Natural killer cell (primary cell): ENCODE measurements at regions not wholly inside any gene's neighbourhood (a gene's known extent, or its start where the extent isn't known, plus 50 kb on each side); places are given as distances from the start of the nearest gene placed in this dataset.
A peak's percentile ranks its signal among the peaks of the same experiment; 100 is the strongest.
"Not testable (repeated sequence)": the region's sequence is repeated elsewhere in the genome, so short reads cannot be mapped to it uniquely, and the experiment has no call there.

ENCODE experiments used
- ATAC-seq, 3 donors: fragments of 150-1000 bp in 2 of 3; fragments of 200-7000 bp in 1 of 3; cut with Tn5 transposase; 1 replicate in 1 of 3; 2 replicates in 2 of 3; pipeline ENCODE4 v1.10.0; 2021; ENCODE audit warnings: mild to moderate bottlenecking in 2 of 3, moderate library complexity in 2 of 3
- DNase-seq, 2 donors: peaks; one replicate each; pipeline versions ENCODE4 v3.0.0 to v3.0.0-alpha.2; 2013 to 2021; ENCODE audit warnings: mixed read lengths in 1 of 2
- H3K27ac ChIP-seq: one replicate; pipeline ENCODE4 v1.5.1; 2013; ENCODE audit warnings: mild to moderate bottlenecking, low read length
- H3K27me3 ChIP-seq: one replicate; pipeline ENCODE4 v1.6.1; 2013; ENCODE audit warnings: low read length; ENCODE audit not compliant: control insufficient read depth, insufficient read depth
- H3K36me3 ChIP-seq: one replicate; pipeline ENCODE4 v1.6.1; 2013; ENCODE audit warnings: low read length; ENCODE audit not compliant: control insufficient read depth, insufficient read depth
- H3K4me1 ChIP-seq: one replicate; pipeline ENCODE4 v1.6.1; 2013; ENCODE audit warnings: low read length; ENCODE audit not compliant: control insufficient read depth, insufficient read depth
- H3K4me3 ChIP-seq: one replicate; pipeline ENCODE4 v1.5.1; 2013; ENCODE audit warnings: low read length
- H3K9me3 ChIP-seq: one replicate; pipeline ENCODE4 v1.6.1; 2013; ENCODE audit warnings: low read length; ENCODE audit not compliant: control insufficient read depth, insufficient read depth
- H3K27ac Mint-ChIP-seq, 2 donors: one replicate each; pipeline ENCODE4 v1.8.0; 2022; ENCODE audit warnings: mild to moderate bottlenecking in 2 of 2, mixed read lengths in 2 of 2, moderate library complexity in 1 of 2
- H3K27me3 Mint-ChIP-seq, 2 donors: one replicate each; pipeline ENCODE4 v1.8.0; 2022; ENCODE audit warnings: low read depth in 2 of 2, mixed read lengths in 2 of 2
- H3K36me3 Mint-ChIP-seq: one replicate; pipeline ENCODE4 v1.8.0; 2022; ENCODE audit warnings: mixed read lengths
- H3K4me1 Mint-ChIP-seq, 2 donors: one replicate each; pipeline ENCODE4 v1.8.0; 2022; ENCODE audit warnings: mixed read lengths in 2 of 2
- H3K4me3 Mint-ChIP-seq: one replicate; pipeline ENCODE4 v1.8.0; 2022; ENCODE audit warnings: mild to moderate bottlenecking, moderate library complexity, mixed read lengths
- H3K9me3 Mint-ChIP-seq, 2 donors: one replicate each; pipeline ENCODE4 v1.8.0; 2022; ENCODE audit warnings: mixed read lengths in 2 of 2
- CTCF ChIP-seq: fragments of 200-600 bp; IDR thresholded peaks from one replicate; pipeline ENCODE4 v1.8.0; 2022; ENCODE audit warnings: antibody characterized with exemption
- WGBS: methylation state at CpG from one replicate; pipeline ENCODE4 v1.1.7; 2013; ENCODE audit warnings: missing lambda C conversion rate; ENCODE audit not compliant: insufficient coverage; 5-methylcytosine and 5-hydroxymethylcytosine counted together
- intact Hi-C: fragments of 100-400 bp; cut with micrococcal nuclease; formaldehyde crosslinking; loops from one replicate; pipeline ENCODE4 v1.14.2; 2022

GRCh38 chr11:3583476-3583875 lies 58.3 kb downstream of the ART5 start:
- H3K27ac ChIP-seq, H3K36me3 ChIP-seq, DNase-seq, H3K4me3 ChIP-seq, H3K9me3 ChIP-seq, H3K27me3 ChIP-seq, H3K4me1 ChIP-seq, H3K36me3 Mint-ChIP-seq, ATAC-seq, H3K27ac Mint-ChIP-seq, H3K9me3 Mint-ChIP-seq, H3K4me3 Mint-ChIP-seq: not testable (repeated sequence)
- H3K27me3 Mint-ChIP-seq: peaks cover 24 to 57% of the 10 kb centered on the region in 2 donors
- H3K4me1 Mint-ChIP-seq: peaks cover 0 to 18% of the 10 kb centered on the region in 2 donors
- intact Hi-C loops: loop anchor here (10.0 kb wide), 1 partner anchor 129 kb away; no protein-coding TSS in a partner anchor
- WGBS: 93% methylated on average over 2 of the region's 2 CpGs

- not testable (repeated sequence) for H3K36me3 ChIP-seq, DNase-seq, ATAC-seq, H3K27me3 ChIP-seq, H3K27ac Mint-ChIP-seq, H3K9me3 ChIP-seq, H3K4me3 ChIP-seq, H3K36me3 Mint-ChIP-seq, H3K4me1 ChIP-seq, H3K27ac ChIP-seq, H3K9me3 Mint-ChIP-seq
- H3K4me1 Mint-ChIP-seq: peaks cover 0 to 18% of the 10 kb centered on the region in 2 donors
- intact Hi-C loops: loop anchor here (10.0 kb wide), 1 partner anchor 127 kb away; no protein-coding TSS in a partner anchor
- whole genome bisulfite sequencing: 18% methylated on average over 8 of the region's 10 CpGs
- peaks cover 19 to 47% of the 10 kb centered on the region in 2 donors for H3K27me3 Mint-ChIP-seq
- H3K4me3 Mint-ChIP-seq: peak overlapping the region; percentile 53
These were observed 60.4 kb downstream of the ART5 start for GRCh38 chr11:3581389-3581725.

DNA sequence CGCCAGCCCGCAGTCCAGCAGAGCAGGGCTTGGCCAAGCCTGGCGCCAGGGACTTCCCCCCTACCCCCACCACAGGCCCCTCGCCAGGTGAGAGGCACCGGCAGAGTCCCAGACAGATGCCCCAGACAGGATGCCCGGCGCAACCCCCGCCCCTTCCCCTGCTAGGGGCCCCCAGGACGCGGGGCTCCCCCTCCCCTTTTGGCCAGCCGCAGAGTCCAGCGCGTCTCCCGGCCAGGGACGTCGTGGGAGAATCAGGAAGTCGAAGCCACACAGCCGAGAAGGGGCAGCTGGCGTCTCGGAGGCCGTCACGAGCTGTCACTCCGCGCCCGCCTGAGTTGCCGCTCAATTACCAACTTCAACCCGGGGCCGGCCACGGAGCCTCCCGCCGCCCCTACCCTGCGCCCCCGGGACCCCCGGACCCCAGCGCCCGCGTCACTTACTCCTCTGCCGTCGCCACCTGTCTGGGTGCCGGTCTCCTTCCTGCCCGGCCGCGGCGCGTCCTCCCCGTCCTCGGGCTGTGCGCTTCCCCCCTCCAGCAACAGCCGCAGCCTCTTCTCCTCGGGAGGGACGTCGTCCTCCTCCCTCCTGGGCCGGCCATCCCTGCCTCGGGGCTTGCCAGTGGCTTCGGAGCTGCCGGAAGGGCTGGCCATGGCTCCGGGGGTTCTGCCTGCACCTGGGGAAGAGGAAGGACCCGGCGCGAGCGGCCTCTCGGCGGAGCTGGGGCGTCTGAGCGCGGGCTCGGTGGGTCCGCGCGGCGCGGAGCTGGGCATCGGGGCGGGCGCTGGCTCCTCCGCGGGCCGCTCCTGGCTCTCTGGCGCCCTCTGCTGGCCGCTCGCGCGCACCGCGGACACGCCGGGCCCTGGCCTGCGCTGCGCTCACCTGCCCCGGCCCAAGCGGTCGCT lies 61.1 kb downstream of the ART5 start:
- Mint-ChIP-seq H3K4me3 (peak overlapping the region; percentile 80), H3K4me1 (peaks cover 0 to 18% of the 10 kb centered on the region in 2 donors), H3K27me3 (peaks cover 23 to 51% of the 10 kb centered on the region in 2 donors)
- DNase-seq: peak; percentile 69
- H3K4me1 ChIP-seq, H3K27me3 ChIP-seq, H3K9me3 Mint-ChIP-seq, H3K27ac Mint-ChIP-seq, H3K9me3 ChIP-seq, H3K36me3 Mint-ChIP-seq, H3K36me3 ChIP-seq, H3K27ac ChIP-seq: not testable (repeated sequence)
- TF ChIP-seq CTCF: peak; percentile 63
- peak overlapping the region; percentile 16 for H3K4me3 ChIP-seq
- under 1% methylated on average over 90 of the region's 92 CpGs for WGBS
- ATAC-seq: peak in 1 of 3 donors; percentile 46
- intact Hi-C loops: loop anchor here (10.0 kb wide), 1 partner anchor 126 kb away; no protein-coding TSS in a partner anchor

DNA sequence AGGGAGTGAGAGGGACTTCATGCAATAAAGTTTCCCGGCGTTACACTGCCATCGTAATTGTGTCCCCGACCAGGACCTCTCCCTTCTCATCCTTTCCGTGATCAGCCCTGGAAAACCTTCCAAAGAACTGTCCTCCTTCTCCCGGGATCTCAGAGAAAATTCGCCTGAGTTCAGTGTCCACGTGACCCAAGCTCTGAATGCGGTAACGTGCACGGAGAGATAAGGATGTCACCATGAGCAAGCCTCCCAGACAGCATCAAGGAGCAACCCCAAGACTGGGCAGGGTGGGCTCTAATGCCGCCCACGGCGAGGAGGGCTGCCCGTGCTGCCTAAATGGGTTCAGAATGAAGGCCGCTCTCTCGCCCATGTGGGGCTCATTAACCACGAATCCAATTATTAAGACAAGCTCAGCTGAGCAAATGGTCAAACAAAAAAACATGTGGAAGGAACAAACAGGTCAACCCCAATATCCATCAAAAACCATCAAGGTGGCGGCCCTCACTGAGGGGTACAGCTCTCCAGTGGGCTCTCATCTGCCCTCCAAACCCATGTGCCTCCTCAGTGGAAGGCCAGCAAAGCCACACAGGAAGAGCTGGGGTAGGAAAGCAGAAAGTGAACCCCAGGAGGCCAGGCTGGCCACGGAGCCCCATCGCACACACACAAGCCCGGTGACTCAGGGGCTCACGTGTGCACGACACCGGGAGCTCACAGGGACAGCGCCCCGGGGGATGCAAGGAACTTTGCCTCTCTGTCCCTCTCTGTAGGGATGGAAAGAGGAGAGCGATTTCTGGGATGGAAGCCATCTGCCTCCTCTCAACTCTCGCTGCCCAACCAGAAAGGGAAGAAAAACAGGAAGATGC lies 62.0 kb downstream of the ART5 start:
- not testable (repeated sequence) for ATAC-seq, H3K36me3 ChIP-seq, H3K27ac Mint-ChIP-seq, H3K27ac ChIP-seq, H3K4me3 ChIP-seq, H3K9me3 ChIP-seq, DNase-seq, H3K9me3 Mint-ChIP-seq, H3K36me3 Mint-ChIP-seq, H3K27me3 ChIP-seq, H3K4me1 ChIP-seq
- WGBS: 80% methylated on average over 17 of the region's 29 CpGs
- intact Hi-C loops: loop anchor here (10.0 kb wide), 1 partner anchor 125 kb away; no protein-coding TSS in a partner anchor
- Mint-ChIP-seq H3K4me3 (peak overlapping the region; percentile 80), H3K4me1 (peaks cover 0 to 18% of the 10 kb centered on the region in 2 donors), H3K27me3 (peaks cover 23 to 55% of the 10 kb centered on the region in 2 donors)

DNA sequence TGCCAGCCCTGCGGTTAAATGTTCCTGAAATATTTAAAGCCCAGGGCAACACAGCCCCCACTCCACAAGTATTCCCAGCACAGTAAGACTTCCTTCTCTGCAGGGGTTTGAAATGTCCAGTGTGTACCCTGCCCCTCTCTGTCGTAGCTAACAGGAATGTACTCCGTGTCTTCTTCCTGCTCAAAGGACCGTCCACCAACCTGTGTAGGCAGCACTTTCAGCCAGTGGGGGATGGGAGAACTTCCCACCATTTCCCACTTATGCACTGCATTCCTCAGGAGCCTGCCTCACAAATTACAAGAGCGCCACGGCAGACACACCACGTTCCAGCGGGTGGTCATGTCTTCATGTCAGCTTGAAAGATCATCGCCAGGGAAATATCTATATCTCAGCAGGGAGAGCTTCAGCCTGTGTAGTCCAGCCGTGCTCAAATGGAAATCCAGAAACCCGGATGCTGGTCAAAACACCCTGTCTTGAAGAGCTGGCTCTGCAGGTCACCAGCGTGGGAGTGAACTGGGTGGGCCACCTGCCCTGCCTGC lies 65.7 kb downstream of the ART5 start:
- H3K27ac Mint-ChIP-seq, H3K4me3 ChIP-seq, H3K36me3 ChIP-seq, H3K4me1 ChIP-seq, ATAC-seq, H3K27ac ChIP-seq, DNase-seq, H3K9me3 ChIP-seq, H3K9me3 Mint-ChIP-seq, H3K36me3 Mint-ChIP-seq, intact Hi-C loops, H3K27me3 ChIP-seq, H3K4me3 Mint-ChIP-seq: not testable (repeated sequence)
- H3K4me1 Mint-ChIP-seq: peaks cover 0 to 12% of the 10 kb centered on the region in 2 donors
- H3K27me3 Mint-ChIP-seq: peaks cover 11 to 31% of the 10 kb centered on the region in 2 donors
- WGBS: 81% methylated on average over 12 of the region's 12 CpGs

- H3K4me3 ChIP-seq, H3K4me3 Mint-ChIP-seq, ATAC-seq, H3K27ac ChIP-seq, H3K36me3 Mint-ChIP-seq, H3K9me3 Mint-ChIP-seq, H3K4me1 ChIP-seq, H3K4me1 Mint-ChIP-seq, H3K9me3 ChIP-seq, H3K27me3 ChIP-seq, intact Hi-C loops, H3K27ac Mint-ChIP-seq, H3K36me3 ChIP-seq, DNase-seq: not testable (repeated sequence)
- H3K27me3 Mint-ChIP-seq: peaks cover 4 to 12% of the 10 kb centered on the region in 2 donors
- WGBS: 87% methylated on average over 5 of the region's 7 CpGs
These were observed 68.7 kb downstream of the ART5 start for GRCh38 chr11:3572976-3573647.
